VCaP (cell line): ENCODE measurements at regions not wholly inside any gene's neighbourhood (a gene's known extent, or its start where the extent isn't known, plus 50 kb on each side); places are given as distances from the start of the nearest gene placed in this dataset.

Source experiments
- H3K27ac ChIP-seq: fragments of 450-650 bp; 2 replicates; pipeline ENCODE4 v1.5.1; 2017
- CTCF ChIP-seq: fragments of 450-650 bp; conservative IDR thresholded peaks from 2 replicates; pipeline ENCODE4 v1.5.1; 2017; ENCODE audit warnings: mild to moderate bottlenecking, moderate library complexity

- H3K27ac ChIP-seq = peak overlapping the region; percentile 65
- TF ChIP-seq CTCF = no peak
Observed at GRCh38 chr13:110809871-110810486, 96.5 kb downstream of the ING1 start.

- TF ChIP-seq CTCF = no peak
- H3K27ac ChIP-seq = peak overlapping the region; percentile 65
Observed at GRCh38 chr13:110811008-110811720, 97.7 kb downstream of the ING1 start.

GRCh38 chr13:110811771-110812120 lies 98.2 kb downstream of the ING1 start:
- peak overlapping the region; percentile 65 for H3K27ac ChIP-seq
- TF ChIP-seq CTCF = no peak

- TF ChIP-seq CTCF = no peak
- H3K27ac ChIP-seq = peak overlapping the region; percentile 65; the same call in 1 of the 2 replicates
Observed at GRCh38 chr13:110812121-110812868, 98.8 kb downstream of the ING1 start.

- TF ChIP-seq CTCF = no peak
- peak overlapping the region; percentile 65; the same call in 1 of the 2 replicates for H3K27ac ChIP-seq
Observed at GRCh38 chr13:110812869-110813645, 99.6 kb downstream of the ING1 start.

- TF ChIP-seq CTCF = peak; percentile 91
- peak overlapping the region; percentile 67 for H3K27ac ChIP-seq
Observed at GRCh38 chr13:110813646-110814624, 100.4 kb downstream of the ING1 start.
